Body of pancreas (tissue), 4 donors: ENCODE measurements at regions not wholly inside any gene's neighbourhood (a gene's known extent, or its start where the extent isn't known, plus 50 kb on each side); places are given as distances from the start of the nearest gene placed in this dataset.

Experiments
- CTCF ChIP-seq, 7 experiments: fragments of 450-650 bp in 4 of 7; fragments of 200-600 bp in 3 of 7; sonication (generic) in 3 of 7; IDR thresholded peaks; one replicate each; pipeline ENCODE4 v1.5.1; 2016 to 2019; ENCODE audit warnings: antibody characterized with exemption in 7 of 7
- POLR2A ChIP-seq, 3 donors: fragments of 450-650 bp; IDR thresholded peaks; one replicate each; pipeline ENCODE4 v1.6.1; 2016; ENCODE audit warnings: antibody characterized with exemption in 3 of 3, mild to moderate bottlenecking in 2 of 3

DNA sequence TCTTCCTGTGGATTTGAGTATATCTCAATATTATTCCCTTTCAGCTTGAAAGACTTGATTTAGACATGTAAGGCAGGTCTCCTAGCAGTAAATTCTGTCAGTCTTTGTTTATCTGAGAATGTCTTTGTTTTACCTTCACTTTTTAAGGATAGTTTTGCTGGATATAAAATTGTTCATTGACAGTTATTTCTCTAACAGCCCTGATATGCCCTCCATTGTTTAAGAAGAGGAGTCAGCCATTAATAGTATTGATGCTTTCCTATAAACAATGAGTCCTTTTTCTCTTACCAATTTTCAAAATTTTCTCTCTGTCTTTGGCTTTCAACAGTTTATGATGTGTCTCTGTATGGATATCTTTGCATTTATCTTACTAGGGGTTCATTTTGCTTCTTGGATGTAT is 163.5 kb upstream of the ANKRD55 start:
- no peak for TF ChIP-seq CTCF (IDR thresholded peaks at IDR 0.05)
- no peak for TF ChIP-seq POLR2A (IDR thresholded peaks at IDR 0.05)
